IPS-18c (cell line): ENCODE measurements at regions not wholly inside any gene's neighbourhood (a gene's known extent, or its start where the extent isn't known, plus 50 kb on each side); places are given as distances from the start of the nearest gene placed in this dataset.

ENCODE experiments used
- H3K4me3 ChIP-seq: 2 replicates; pipeline ENCODE4 v1.7.0; 2013; ENCODE audit warnings: low read depth, mild to moderate bottlenecking, low read length, moderate library complexity; ENCODE audit not compliant: insufficient read depth
- H3K9me3 ChIP-seq: one replicate; pipeline ENCODE4 v1.6.1; 2013; ENCODE audit warnings: mild to moderate bottlenecking, low read length, moderate library complexity; ENCODE audit not compliant: control insufficient read depth, insufficient read depth

- H3K9me3 ChIP-seq: no peaks in the 10 kb centered on the region
- H3K4me3 ChIP-seq: no peak overlapping the region
Measured at GRCh38 chr10:78997635-78998618, 70.8 kb upstream of the ZMIZ1 start.

- Histone ChIP-seq H3K9me3 (no peaks in the 10 kb centered on the region), H3K4me3 (no peak overlapping the region)
Measured at GRCh38 chr10:79001082-79001885, 67.5 kb upstream of the ZMIZ1 start.

- Histone ChIP-seq H3K4me3 (no peak overlapping the region), H3K9me3 (no peaks in the 10 kb centered on the region)
Measured at GRCh38 chr10:79002336-79002735, 66.4 kb upstream of the ZMIZ1 start.

GRCh38 chr10:79003183-79004100, 65.3 kb upstream of the ZMIZ1 start:
- H3K4me3 ChIP-seq: no peak overlapping the region

GRCh38 chr10:79004311-79004710, 64.5 kb upstream of the ZMIZ1 start:
- H3K4me3 ChIP-seq: no peak overlapping the region
- peaks cover 2% of the 10 kb centered on the region for H3K9me3 ChIP-seq

More at GRCh38 chr10:79003183-79004100, 65.3 kb upstream of the ZMIZ1 start:
- peaks cover 2% of the 10 kb centered on the region for H3K9me3 ChIP-seq

GRCh38 chr10:79005126-79005810, 63.5 kb upstream of the ZMIZ1 start:
- H3K4me3 ChIP-seq: no peak overlapping the region
- H3K9me3 ChIP-seq: peaks cover 2% of the 10 kb centered on the region

- no peak overlapping the region for H3K4me3 ChIP-seq
- peaks cover 2% of the 10 kb centered on the region for H3K9me3 ChIP-seq
Measured at GRCh38 chr10:79007018-79007417, 61.7 kb upstream of the ZMIZ1 start.

- H3K4me3 ChIP-seq: no peak overlapping the region
- peaks cover 2% of the 10 kb centered on the region for H3K9me3 ChIP-seq
Measured at GRCh38 chr10:79007421-79008319, 61.1 kb upstream of the ZMIZ1 start.

GRCh38 chr10:79009145-79009544, 59.6 kb upstream of the ZMIZ1 start:
- H3K9me3 ChIP-seq: peaks cover 2% of the 10 kb centered on the region
- H3K4me3 ChIP-seq: no peak overlapping the region

GRCh38 chr10:79012567-79012966, 56.2 kb upstream of the ZMIZ1 start:
- Histone ChIP-seq H3K9me3 (peaks cover 2% of the 10 kb centered on the region), H3K4me3 (no peak overlapping the region)

GRCh38 chr10:79013406-79013987, 55.3 kb upstream of the ZMIZ1 start:
- Histone ChIP-seq H3K9me3 (no peaks in the 10 kb centered on the region), H3K4me3 (no peak overlapping the region)

GRCh38 chr10:79014796-79015195, 54.0 kb upstream of the ZMIZ1 start:
- Histone ChIP-seq H3K9me3 (peaks cover 3% of the 10 kb centered on the region), H3K4me3 (no peak overlapping the region)

- Histone ChIP-seq H3K9me3 (peaks cover 3% of the 10 kb centered on the region), H3K4me3 (no peak overlapping the region)
Measured at GRCh38 chr10:79017882-79018520, 50.8 kb upstream of the ZMIZ1 start.

GRCh38 chr10:79018521-79019011, 50.2 kb upstream of the ZMIZ1 start:
- peaks cover 3% of the 10 kb centered on the region for H3K9me3 ChIP-seq
- no peak overlapping the region for H3K4me3 ChIP-seq
